HepG2 (cell line): ENCODE measurements at regions not wholly inside any gene's neighbourhood (a gene's known extent, or its start where the extent isn't known, plus 50 kb on each side); places are given as distances from the start of the nearest gene placed in this dataset.

Experiments used
- ATAC-seq: fragments of 200-7000 bp; cut with Tn5 transposase; 3 replicates; pipeline ENCODE4 v1.9.1; 2020; ENCODE audit warnings: mild to moderate bottlenecking, moderate library complexity
- BruUV-seq: library from RNA; stranded (reverse); fragments of 400-500 nt; replicated peaks from 2 replicates; lab custom pipeline; 2021; lab: Mats Ljungman, UMichigan
- CTCF ChIA-PET: fragments of 300-600 bp; formaldehyde crosslinking; extraction: SDS; loops from one replicate; lab custom pipeline; 2021; ENCODE audit warnings: low total read pairs, inconsistent platforms, low intra/inter-chr PET ratio; lab: Yijun Ruan, JAX
- POLR2A ChIA-PET: fragments of 350-600 bp; sonication (Branson Sonifier 250); formaldehyde crosslinking; loops from one replicate; lab custom pipeline; 2020; ENCODE audit warnings: antibody characterized with exemption, inconsistent platforms; lab: Yijun Ruan, JAX
- DNase-seq: peaks from one replicate; pipeline ENCODE4 v3.0.0-alpha.2; 2015; ENCODE audit warnings: low spot score
- FAIRE-seq: peaks from 3 replicates; lab custom pipeline; 2011; peaks lifted over from hg19 to GRCh38; lab: Jason Lieb, UNC
- H2AFZ ChIP-seq: one replicate; pipeline ENCODE4 v1.6.1; 2011; ENCODE audit warnings: low read length, inconsistent platforms
- H3K27ac ChIP-seq: fragments of 300-600 bp; 3 replicates; pipeline ENCODE4 v1.8.0; 2011; ENCODE audit warnings: mixed run types, mild to moderate bottlenecking, mixed read lengths, low read length, inconsistent platforms; ENCODE audit not compliant: insufficient read depth; ENCODE audit errors: extremely low read length
- H3K27me3 ChIP-seq, 2 experiments: fragments of 200-600 bp in 1 of 2; 2 replicates in 1 of 2; 3 replicates in 1 of 2; pipeline versions ENCODE4 v1.6.0 to v1.8.0; 2011; ENCODE audit warnings: low read length in 2 of 2, mild to moderate bottlenecking in 2 of 2, moderate library complexity in 2 of 2, inconsistent platforms in 1 of 2; ENCODE audit not compliant: insufficient read depth in 2 of 2, control insufficient read depth in 1 of 2
- H3K36me3 ChIP-seq, 2 experiments: fragments of 200-600 bp in 1 of 2; replicated peaks in 1 of 2; 2 replicates in 1 of 2; 3 replicates in 1 of 2; pipeline versions ENCODE4 v1.5.1 to v1.8.0; 2011; ENCODE audit warnings: low read length in 2 of 2, inconsistent platforms in 1 of 2; ENCODE audit not compliant: insufficient read depth in 2 of 2, control insufficient read depth in 1 of 2
- H3K4me1 ChIP-seq: 2 replicates; pipeline ENCODE4 v1.5.1; 2012; ENCODE audit warnings: low read length, inconsistent platforms; ENCODE audit not compliant: insufficient read depth
- H3K4me2 ChIP-seq: 2 replicates; pipeline ENCODE4 v1.6.0; 2011; ENCODE audit warnings: low read depth, low read length, inconsistent platforms
- H3K4me3 ChIP-seq, 3 experiments: fragments of 200-600 bp in 1 of 3; sonication (generic), shearing (Covaris generic) in 1 of 3; replicated peaks in 1 of 3; 2 replicates each; pipeline ENCODE4 v1.5.1; 2011 to 2016; ENCODE audit warnings: low read length in 3 of 3, inconsistent platforms in 2 of 3, low read depth in 2 of 3, mild to moderate bottlenecking in 2 of 3, control low read depth in 1 of 3, mixed read lengths in 1 of 3; ENCODE audit not compliant: insufficient read depth in 1 of 3
- H3K79me2 ChIP-seq: one replicate; pipeline ENCODE4 v1.6.1; 2011; ENCODE audit warnings: low read length, inconsistent platforms; ENCODE audit not compliant: insufficient read depth
- H3K9ac ChIP-seq: 2 replicates; pipeline ENCODE4 v1.6.0; 2011; ENCODE audit warnings: mild to moderate bottlenecking, low read depth, low read length, inconsistent platforms; ENCODE audit not compliant: insufficient read depth
- H3K9me3 ChIP-seq: 2 replicates; pipeline ENCODE4 v1.5.1; 2012; ENCODE audit warnings: mild to moderate bottlenecking, low read length
- H4K20me1 ChIP-seq: 2 replicates; pipeline ENCODE4 v1.6.0; 2011; ENCODE audit warnings: inconsistent platforms, mild to moderate bottlenecking, low read length, moderate library complexity; ENCODE audit not compliant: insufficient read depth
- CCAR2 ChIP-seq: fragments of 200-400 bp; formaldehyde crosslinking; optimal IDR thresholded peaks from 2 replicates; pipeline ENCODE3; 2018; ENCODE audit warnings: low read depth, mild to moderate bottlenecking, low read length, moderate library complexity
- CREB3 ChIP-seq: sonication (generic); formaldehyde crosslinking; IDR thresholded peaks from 2 replicates; pipeline ENCODE4 v1.5.0; 2020; ENCODE audit warnings: missing genetic modification reagents
- FOSL1 ChIP-seq: sonication (generic); formaldehyde crosslinking; IDR thresholded peaks from 2 replicates; pipeline ENCODE4 v1.9.0; 2021; ENCODE audit warnings: missing genetic modification reagents, borderline replicate concordance
- MEF2D ChIP-seq: sonication (generic); formaldehyde crosslinking; IDR thresholded peaks from 2 replicates; pipeline ENCODE4 v1.5.1; 2020; ENCODE audit warnings: mild to moderate bottlenecking, missing genetic modification reagents
- MEIS1 ChIP-seq: sonication (generic); formaldehyde crosslinking; IDR thresholded peaks from 2 replicates; pipeline ENCODE4 v1.9.0; 2021; ENCODE audit warnings: mild to moderate bottlenecking, missing genetic modification reagents, moderate library complexity, borderline replicate concordance
- MXI1 ChIP-seq: IDR thresholded peaks from 3 replicates; pipeline ENCODE4 v1.6.1; 2012; ENCODE audit warnings: low read depth, low read length, inconsistent platforms, borderline replicate concordance
- NAIF1 ChIP-seq: sonication (generic); formaldehyde crosslinking; IDR thresholded peaks from 2 replicates; pipeline ENCODE4 v1.5.0; 2020; ENCODE audit warnings: mild to moderate bottlenecking, missing genetic modification reagents, borderline replicate concordance
- POLR2A ChIP-seq, 2 experiments: IDR thresholded peaks; 2 replicates each; pipeline ENCODE4 v1.6.1; 2011; ENCODE audit warnings: low read depth in 2 of 2, low read length in 2 of 2, mild to moderate bottlenecking in 1 of 2, moderate library complexity in 1 of 2; ENCODE audit not compliant: insufficient read depth in 1 of 2
- REL ChIP-seq: sonication (generic); formaldehyde crosslinking; conservative IDR thresholded peaks from 2 replicates; pipeline ENCODE4 v1.8.0; 2022; ENCODE audit warnings: mild to moderate bottlenecking, missing genetic modification reagents, moderate library complexity
- SP5 ChIP-seq: IDR thresholded peaks from 2 replicates; pipeline ENCODE4 v1.6.1; 2016; ENCODE audit warnings: low read depth, borderline replicate concordance
- ZFY ChIP-seq: sonication (generic); formaldehyde crosslinking; IDR thresholded peaks from 2 replicates; pipeline ENCODE4 v1.4.0; 2020; ENCODE audit warnings: missing genetic modification reagents
- ZNF614 ChIP-seq: IDR thresholded peaks from 2 replicates; pipeline ENCODE4 v1.6.1; 2018; ENCODE audit warnings: missing biosample characterization, missing genetic modification reagents, inconsistent platforms, borderline replicate concordance
- ZNF713 ChIP-seq: sonication (generic); formaldehyde crosslinking; IDR thresholded peaks from 2 replicates; pipeline ENCODE4 v1.4.0; 2020; ENCODE audit warnings: mild to moderate bottlenecking, missing genetic modification reagents
- WGBS: methylation state at CpG from one replicate; pipeline ENCODE4 v1.1.6; 2017; ENCODE audit warnings: low lambda C conversion rate; 5-methylcytosine and 5-hydroxymethylcytosine counted together
- in situ Hi-C: cut with HindIII; loops from 2 replicates; pipeline ENCODE4 v1.10.0; 2017; ENCODE audit warnings: low pct_unique_long_range_greater_than_20kb; ENCODE audit not compliant: extremely low pct_ligation_motif_present
- intact Hi-C: fragments of 100-400 bp; cut with micrococcal nuclease; formaldehyde crosslinking; loops from one replicate; pipeline ENCODE4 v1.10.0; 2022; ENCODE audit not compliant: unreplicated experiment

DNA sequence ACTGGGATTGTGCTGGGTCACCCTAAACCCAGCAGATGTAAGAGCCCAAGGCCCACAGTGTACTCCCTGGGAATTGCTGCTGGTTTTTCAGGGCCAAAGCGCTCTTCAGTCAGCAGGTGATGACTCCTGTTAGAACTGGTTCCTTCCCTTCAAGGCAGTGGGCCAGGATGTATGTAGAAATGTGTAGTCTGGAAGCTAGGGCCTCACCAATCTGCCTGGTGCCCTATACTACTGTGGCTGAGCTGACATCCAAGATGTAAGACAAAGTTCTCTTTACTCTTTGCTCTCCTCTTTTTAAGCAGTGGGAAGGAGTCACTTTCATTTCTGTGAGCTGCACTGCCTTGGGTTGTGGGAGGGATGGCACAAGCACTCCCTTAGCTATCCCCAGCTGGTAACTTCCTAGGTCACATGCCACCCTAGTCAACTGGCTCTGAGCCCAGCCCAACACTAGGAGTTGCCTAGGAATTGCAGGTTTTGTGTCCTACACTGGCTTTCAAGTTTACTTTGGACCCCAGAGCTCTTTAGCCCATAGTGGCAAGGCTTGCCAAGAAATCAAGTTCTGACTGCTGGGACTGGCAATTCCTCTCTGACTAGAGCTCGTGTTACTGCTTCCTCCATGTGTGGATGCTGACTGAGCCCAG, 249.2 kb downstream of the C12orf50 start:
- FAIRE-seq (no peak), DNase-seq (no peak), ATAC-seq (no peak)
- 0% methylated on average over 1 of the region's 2 CpGs for WGBS
- Histone ChIP-seq H3K9me3 (peaks cover 32% of the 10 kb centered on the region), H3K27ac (no peak overlapping the region), H3K4me1 (no peaks in the 10 kb centered on the region), H3K4me3 (no peak overlapping the region), H2AFZ (no peak overlapping the region), H3K27me3 (no peaks in the 10 kb centered on the region), H3K4me2 (no peak overlapping the region), H3K79me2 (no peaks in the 10 kb centered on the region), H3K36me3 (no peaks in the 10 kb centered on the region), H4K20me1 (no peaks in the 10 kb centered on the region), H3K9ac (no peak overlapping the region)
- intact Hi-C loops (no loop called here), in situ Hi-C loops (no loop called here)
- TF ChIP-seq NAIF1 (CRISPR knock-in tag) (no peak), CREB3 (CRISPR knock-in tag) (no peak), MXI1 (no peak), ZNF614 (no peak), CCAR2 (no peak), REL (no peak), ZFY (CRISPR knock-in tag) (no peak)
- POLR2A ChIA-PET, result no interaction called here
- no TSS peak for BruUV-seq
- CTCF ChIA-PET, result no interaction called here

DNA sequence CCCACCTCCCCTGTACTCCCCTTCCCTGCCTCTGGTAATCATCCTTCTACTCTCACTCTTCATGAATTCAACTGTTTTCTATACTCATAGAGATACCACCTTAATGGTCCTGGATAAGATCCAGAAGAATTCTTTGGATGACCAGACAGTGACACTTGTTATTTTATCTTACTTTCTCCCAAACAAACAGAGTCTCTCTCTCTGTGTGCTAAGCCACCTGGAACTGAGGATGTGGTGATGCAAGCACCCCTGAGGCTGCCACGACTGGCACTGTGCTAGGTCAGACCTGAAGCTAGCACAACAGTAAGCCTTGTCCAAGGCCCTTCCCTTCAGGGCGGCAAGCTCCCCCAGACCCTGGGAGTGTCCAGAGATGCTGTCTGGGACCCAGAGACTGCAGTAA, 250.2 kb downstream of the C12orf50 start:
- H3K27ac ChIP-seq, result no peak overlapping the region
- intact Hi-C loops (no loop called here), in situ Hi-C loops (no loop called here)
- H3K4me3 ChIP-seq, result no peak overlapping the region
- CTCF ChIA-PET, result no interaction called here
- peaks cover 32% of the 10 kb centered on the region for H3K9me3 ChIP-seq
- H3K79me2 ChIP-seq, result no peaks in the 10 kb centered on the region
- 0% methylated on average over 1 of the region's 2 CpGs for WGBS
- no peak for ATAC-seq
- no peak for DNase-seq
- no peak for FAIRE-seq
- no peaks in the 10 kb centered on the region for H4K20me1 ChIP-seq
- POLR2A ChIA-PET, result no interaction called here
- H3K36me3 ChIP-seq, result no peaks in the 10 kb centered on the region
- no peak overlapping the region for H3K9ac ChIP-seq
- BruUV-seq, result no TSS peak
- no peak for TF ChIP-seq MEF2D
- TF ChIP-seq ZNF713 (CRISPR knock-in tag), result no peak
- no peak for TF ChIP-seq MEIS1
- TF ChIP-seq SP5 (CRISPR knock-in tag), result no peak
- TF ChIP-seq FOSL1 (CRISPR knock-in tag), result no peak
- TF ChIP-seq POLR2A (IDR thresholded peaks at IDR 0.05; ENCODE audit: insufficient read depth in 1 of 2, low read depth in 2 of 2, low read length in 2 of 2), result no peak
- no peaks in the 10 kb centered on the region for H3K4me1 ChIP-seq
- no peak overlapping the region for H3K4me2 ChIP-seq
- H3K27me3 ChIP-seq, result no peaks in the 10 kb centered on the region
- H2AFZ ChIP-seq, result no peak overlapping the region
